H1 (cell line): ENCODE measurements at regions not wholly inside any gene's neighbourhood (a gene's known extent, or its start where the extent isn't known, plus 50 kb on each side); places are given as distances from the start of the nearest gene placed in this dataset.

Source experiments
- CTCF ChIA-PET: fragments of 300-600 bp; sonication (Branson Sonifier 250); formaldehyde crosslinking; loops from one replicate; lab custom pipeline; 2021; ENCODE audit not compliant: partially characterized antibody; lab: Charles Lee
- POLR2A ChIA-PET: fragments of 300-600 bp; sonication (Branson Sonifier 250); formaldehyde crosslinking; loops from one replicate; lab custom pipeline; 2021; ENCODE audit warnings: inconsistent platforms; ENCODE audit not compliant: partially characterized antibody; lab: Charles Lee
- DNase-seq, 2 experiments: peaks; one replicate each; pipeline versions ENCODE4 v3.0.0 to v3.0.0-alpha.2; 2010 to 2022; ENCODE audit warnings: low spot score in 2 of 2, low read depth in 1 of 2, mixed read lengths in 1 of 2
- FAIRE-seq: peaks from 2 replicates; lab custom pipeline; 2011; peaks lifted over from hg19 to GRCh38; lab: Jason Lieb, UNC
- H2AFZ ChIP-seq: 2 replicates; pipeline ENCODE4 v1.8.1; 2012; ENCODE audit warnings: low read length, inconsistent platforms
- H2AK5ac ChIP-seq: 2 replicates; pipeline ENCODE4 v1.6.1; 2013; ENCODE audit warnings: low read depth, low read length
- H2BK120ac ChIP-seq: replicated peaks from 2 replicates; pipeline ENCODE3; 2013; ENCODE audit warnings: low read depth, low read length, inconsistent platforms
- H2BK12ac ChIP-seq: 2 replicates; pipeline ENCODE4 v1.6.1; 2013; ENCODE audit warnings: low read depth, low read length
- H2BK15ac ChIP-seq: 2 replicates; pipeline ENCODE4 v1.6.1; 2013; ENCODE audit warnings: low read length
- H2BK20ac ChIP-seq: 2 replicates; pipeline ENCODE4 v1.6.1; 2013; ENCODE audit warnings: low read length
- H2BK5ac ChIP-seq: 2 replicates; pipeline ENCODE4 v1.6.1; 2013; ENCODE audit warnings: low read depth, low read length
- H3K14ac ChIP-seq: 2 replicates; pipeline ENCODE4 v1.6.1; 2013; ENCODE audit warnings: inconsistent platforms; ENCODE audit not compliant: insufficient read length
- H3K18ac ChIP-seq: 2 replicates; pipeline ENCODE4 v1.6.1; 2013; ENCODE audit warnings: low read length; ENCODE audit errors: extremely low read depth
- H3K23ac ChIP-seq: 2 replicates; pipeline ENCODE4 v1.6.1; 2013; ENCODE audit warnings: inconsistent platforms; ENCODE audit not compliant: insufficient read length
- H3K23me2 ChIP-seq: 2 replicates; pipeline ENCODE4 v1.6.1; 2013; ENCODE audit warnings: low read depth, low read length
- H3K27ac ChIP-seq: 2 replicates; pipeline ENCODE4 v1.6.1; 2011; ENCODE audit warnings: low read depth, low read length, inconsistent platforms
- H3K27me3 ChIP-seq, 4 experiments: replicated peaks in 1 of 4; 1 replicate in 1 of 4; 2 replicates in 3 of 4; pipeline versions ENCODE4 v1.6.1 to v1.8.1; 2011 to 2013; ENCODE audit warnings: low read length in 3 of 4, mild to moderate bottlenecking in 3 of 4, inconsistent platforms in 2 of 4, mixed read lengths in 2 of 4, moderate library complexity in 1 of 4; ENCODE audit not compliant: control insufficient read depth in 3 of 4, insufficient read depth in 3 of 4; ENCODE audit errors: extremely low read depth in 1 of 4
- H3K36me3 ChIP-seq, 4 experiments: 2 replicates each; pipeline versions ENCODE4 v1.6.1 to v1.8.1; 2011 to 2013; ENCODE audit warnings: mild to moderate bottlenecking in 4 of 4, low read length in 3 of 4, moderate library complexity in 2 of 4, control low read depth in 1 of 4, inconsistent platforms in 1 of 4; ENCODE audit not compliant: insufficient read depth in 4 of 4, control insufficient read depth in 2 of 4
- H3K4ac ChIP-seq: replicated peaks from 2 replicates; pipeline ENCODE3; 2013; ENCODE audit warnings: low read length, low read depth, mixed read lengths, inconsistent platforms; ENCODE audit not compliant: insufficient read length
- H3K4me1 ChIP-seq, 4 experiments: replicated peaks in 1 of 4; 1 replicate in 1 of 4; 2 replicates in 3 of 4; pipeline versions ENCODE4 v1.6.1 to v1.8.1; 2011 to 2013; ENCODE audit warnings: low read length in 3 of 4, inconsistent platforms in 2 of 4, mixed read lengths in 1 of 4; ENCODE audit not compliant: insufficient read depth in 4 of 4, control insufficient read depth in 3 of 4
- H3K4me2 ChIP-seq, 2 experiments: 2 replicates each; pipeline versions ENCODE4 v1.6.1 to v1.8.1; 2011 to 2013; ENCODE audit warnings: low read depth in 2 of 2, low read length in 2 of 2, control low read depth in 1 of 2, inconsistent platforms in 1 of 2, mild to moderate bottlenecking in 1 of 2; ENCODE audit not compliant: insufficient read depth in 1 of 2
- H3K4me3 ChIP-seq, 4 experiments: fragments of 200-600, 300-600 bp in 1 of 4; sonication (generic), shearing (Covaris generic), sonication (Bioruptor Twin) in 1 of 4; 2 replicates each; pipeline versions ENCODE4 v1.5.1 to v1.8.1; 2011 to 2016; ENCODE audit warnings: low read length in 4 of 4, low read depth in 3 of 4, control low read depth in 2 of 4, inconsistent platforms in 2 of 4, mild to moderate bottlenecking in 2 of 4, mixed read lengths in 1 of 4, moderate library complexity in 1 of 4; ENCODE audit not compliant: insufficient read depth in 2 of 4; ENCODE audit errors: extremely low read depth in 1 of 4
- H3K56ac ChIP-seq: replicated peaks from 2 replicates; pipeline ENCODE3; 2013; ENCODE audit warnings: low read depth, mild to moderate bottlenecking, mixed read lengths, low read length, inconsistent platforms; ENCODE audit not compliant: insufficient read length
- H3K79me1 ChIP-seq: 2 replicates; pipeline ENCODE4 v1.6.1; 2013; ENCODE audit warnings: low read depth, low read length, control low read depth
- H3K79me2 ChIP-seq, 2 experiments: 2 replicates each; pipeline versions ENCODE4 v1.6.1 to v1.8.1; 2012 to 2013; ENCODE audit warnings: low read length in 2 of 2, mild to moderate bottlenecking in 2 of 2, inconsistent platforms in 1 of 2; ENCODE audit not compliant: insufficient read depth in 2 of 2, control insufficient read depth in 1 of 2
- H3K9ac ChIP-seq, 4 experiments: replicated peaks in 1 of 4; 1 replicate in 1 of 4; 2 replicates in 3 of 4; pipeline versions ENCODE4 v1.6.1 to v1.8.1; 2011 to 2013; ENCODE audit warnings: low read depth in 3 of 4, low read length in 3 of 4, control low read depth in 2 of 4, mild to moderate bottlenecking in 2 of 4, moderate library complexity in 2 of 4, inconsistent platforms in 1 of 4; ENCODE audit errors: extremely low read depth in 1 of 4
- H3K9me3 ChIP-seq, 2 experiments: 2 replicates each; pipeline versions ENCODE4 v1.6.1 to v1.8.1; 2012 to 2013; ENCODE audit warnings: mild to moderate bottlenecking in 2 of 2, moderate library complexity in 2 of 2, control low read depth in 1 of 2, inconsistent platforms in 1 of 2, low read depth in 1 of 2, low read length in 1 of 2, mixed read lengths in 1 of 2; ENCODE audit not compliant: insufficient read depth in 2 of 2
- H4K20me1 ChIP-seq, 2 experiments: replicated peaks in 1 of 2; 2 replicates each; pipeline versions ENCODE3 to v1.8.1; 2011 to 2013; ENCODE audit warnings: inconsistent platforms in 2 of 2, low read length in 2 of 2, mild to moderate bottlenecking in 1 of 2; ENCODE audit not compliant: insufficient read depth in 2 of 2, control insufficient read depth in 1 of 2
- H4K5ac ChIP-seq: 2 replicates; pipeline ENCODE4 v1.6.1; 2013; ENCODE audit warnings: low read length, low read depth, mixed read lengths, inconsistent platforms; ENCODE audit not compliant: insufficient read length
- H4K8ac ChIP-seq: 2 replicates; pipeline ENCODE4 v1.8.0; 2013; ENCODE audit warnings: mild to moderate bottlenecking, moderate library complexity, low read length, inconsistent platforms; ENCODE audit not compliant: insufficient read depth; ENCODE audit errors: extremely low read depth
- H4K91ac ChIP-seq: replicated peaks from 2 replicates; pipeline ENCODE3; 2013; ENCODE audit warnings: low read length, mixed read lengths, inconsistent platforms; ENCODE audit not compliant: insufficient read length
- POU5F1 ChIP-seq: IDR thresholded peaks from 2 replicates; pipeline ENCODE4 v1.6.1; 2011; ENCODE audit warnings: low read depth, mild to moderate bottlenecking, low read length, moderate library complexity
- TEAD4 ChIP-seq: IDR thresholded peaks from 2 replicates; pipeline ENCODE4 v1.6.1; 2012; ENCODE audit warnings: low read depth, low read length, inconsistent platforms, mixed read lengths
- WGBS, 2 experiments: shearing (Covaris generic) in 1 of 2; methylation state at CpG; one replicate each; pipeline versions ENCODE4 v1.1.6 to v1.1.7; 2013 to 2015; ENCODE audit warnings: low lambda C conversion rate in 2 of 2, mixed read lengths in 2 of 2, inconsistent platforms in 1 of 2, low coverage in 1 of 2, missing lambda C conversion rate in 1 of 2; ENCODE audit not compliant: insufficient replicate concordance in 2 of 2, insufficient coverage in 1 of 2, insufficient read length in 1 of 2; ENCODE audit errors: extremely low coverage in 1 of 2, missing lambda C conversion rate in 1 of 2; 5-methylcytosine and 5-hydroxymethylcytosine counted together

DNA sequence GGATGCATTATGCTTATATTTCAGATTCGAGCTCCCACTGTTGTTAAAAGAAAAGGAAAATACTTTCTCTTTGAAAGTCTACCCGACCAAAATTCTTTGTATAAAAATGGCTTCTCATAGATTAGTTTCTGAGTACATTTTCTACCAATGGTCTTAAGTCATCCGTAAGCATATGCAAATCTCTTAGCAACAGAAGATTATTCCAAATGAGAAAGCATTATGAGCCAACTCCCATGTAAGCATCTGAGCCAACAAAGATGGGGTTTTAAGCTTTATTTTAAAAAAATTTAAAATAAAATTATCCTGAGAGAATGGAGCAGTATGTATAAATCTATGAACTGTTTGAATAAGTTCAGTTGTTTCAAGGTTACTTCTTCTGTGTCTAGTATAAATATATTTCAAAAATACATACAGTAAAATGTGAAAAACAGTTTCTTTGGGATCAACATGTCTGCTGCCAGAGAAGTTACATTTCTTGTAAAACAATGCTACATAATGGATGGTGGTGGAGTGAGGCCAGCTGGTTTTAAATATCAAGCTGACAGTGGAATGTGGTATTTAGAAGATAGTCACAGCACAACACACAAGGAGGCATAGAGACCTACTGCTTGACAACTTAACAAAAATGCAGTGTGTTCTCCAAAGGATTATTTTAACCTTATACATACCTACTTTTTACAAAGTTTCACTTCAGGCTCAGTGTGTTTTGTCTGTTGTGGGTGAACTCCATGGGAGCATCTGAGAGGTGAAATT, 199.5 kb upstream of the DIPK2B start:
- no peak overlapping the region for H4K91ac ChIP-seq
- no peaks in the 10 kb centered on the region for H4K20me1 ChIP-seq
- no peak overlapping the region for H3K9ac ChIP-seq
- peak overlapping the region; percentile 88 for H4K5ac ChIP-seq
- no peak overlapping the region for H4K8ac ChIP-seq
- no peak overlapping the region for H2BK15ac ChIP-seq
- peak overlapping the region in 1 of 2 experiments; percentile 66; a peak in 2 of 4 replicates for H3K4me2 ChIP-seq
- no peaks in the 10 kb centered on the region for H3K79me1 ChIP-seq
- H3K79me2 ChIP-seq = no peaks in the 10 kb centered on the region
- peak overlapping the region; percentile 63; the same call in 1 of the 2 replicates for H3K27ac ChIP-seq
- no peaks in the 10 kb centered on the region for H3K27me3 ChIP-seq
- 92% methylated on average over 3 of the region's 3 CpGs; no CpG with 5 or more reads in 1 of the 2 experiments for WGBS, 2 experiments
- FAIRE-seq (peak; percentile 39), DNase-seq (no peak)
- peak overlapping the region in 1 of 4 experiments; percentile 19; a peak in 1 of 8 replicates for H3K4me3 ChIP-seq
- H3K4ac ChIP-seq = no peak overlapping the region
- no peak overlapping the region for H2BK20ac ChIP-seq
- H2BK120ac ChIP-seq = peak overlapping the region; percentile 53
- H2AFZ ChIP-seq = no peak overlapping the region
- no peaks in the 10 kb centered on the region for H3K36me3 ChIP-seq
- H3K23me2 ChIP-seq = no peaks in the 10 kb centered on the region
- no peak overlapping the region for H2BK5ac ChIP-seq
- H3K14ac ChIP-seq = no peak overlapping the region
- H3K23ac ChIP-seq = no peak overlapping the region
- no peak overlapping the region for H2AK5ac ChIP-seq
- TF ChIP-seq TEAD4 (peak; percentile 58; the same call in 1 of the 2 replicates), POU5F1 (no peak)
- H3K56ac ChIP-seq = no peak overlapping the region
- H3K4me1 ChIP-seq = peaks cover 0 to 10% (median 4%) of the 10 kb centered on the region in 4 experiments; a peak in 3 of 7 replicates
- no peak overlapping the region for H3K18ac ChIP-seq
- ChIA-PET POLR2A (interaction anchor here (1.2 kb wide), 1 partner anchor 10 kb away, joined by 4 read pairs; no protein-coding TSS in a partner anchor), CTCF (no interaction called here)
- no peak overlapping the region for H2BK12ac ChIP-seq
- no peaks in the 10 kb centered on the region for H3K9me3 ChIP-seq
